ENCODE measurements at regions not wholly inside any gene's neighbourhood (a gene's known extent, or its start where the extent isn't known, plus 50 kb on each side); places are given as distances from the start of the nearest gene placed in this dataset.

- TF ChIP-seq, protein P1, sequence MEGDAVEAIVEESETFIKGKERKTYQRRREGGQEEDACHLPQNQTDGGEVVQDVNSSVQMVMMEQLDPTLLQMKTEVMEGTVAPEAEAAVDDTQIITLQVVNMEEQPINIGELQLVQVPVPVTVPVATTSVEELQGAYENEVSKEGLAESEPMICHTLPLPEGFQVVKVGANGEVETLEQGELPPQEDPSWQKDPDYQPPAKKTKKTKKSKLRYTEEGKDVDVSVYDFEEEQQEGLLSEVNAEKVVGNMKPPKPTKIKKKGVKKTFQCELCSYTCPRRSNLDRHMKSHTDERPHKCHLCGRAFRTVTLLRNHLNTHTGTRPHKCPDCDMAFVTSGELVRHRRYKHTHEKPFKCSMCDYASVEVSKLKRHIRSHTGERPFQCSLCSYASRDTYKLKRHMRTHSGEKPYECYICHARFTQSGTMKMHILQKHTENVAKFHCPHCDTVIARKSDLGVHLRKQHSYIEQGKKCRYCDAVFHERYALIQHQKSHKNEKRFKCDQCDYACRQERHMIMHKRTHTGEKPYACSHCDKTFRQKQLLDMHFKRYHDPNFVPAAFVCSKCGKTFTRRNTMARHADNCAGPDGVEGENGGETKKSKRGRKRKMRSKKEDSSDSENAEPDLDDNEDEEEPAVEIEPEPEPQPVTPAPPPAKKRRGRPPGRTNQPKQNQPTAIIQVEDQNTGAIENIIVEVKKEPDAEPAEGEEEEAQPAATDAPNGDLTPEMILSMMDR (IDR thresholded peaks at IDR 0.05): no peak
- TF ChIP-seq POLR2A (IDR thresholded peaks at IDR 0.05) (no peak), EP300 (IDR thresholded peaks at IDR 0.05) (no peak)
Observed at GRCh38 chr21:20720623-20721022, 277.6 kb upstream of the NCAM2 start.
